ENCODE measurements at regions not wholly inside any gene's neighbourhood (a gene's known extent, or its start where the extent isn't known, plus 50 kb on each side); places are given as distances from the start of the nearest gene placed in this dataset.
"Not testable (repeated sequence)": the region's sequence is repeated elsewhere in the genome, so short reads cannot be mapped to it uniquely, and the experiment has no call there.

GRCh38 chr3:194034346-194035336, 101.3 kb upstream of the HES1 start:
- ATAC-seq = no peak
- no peak for DNase-seq
- peaks cover 18% of the 10 kb centered on the region for H3K4me1 Mint-ChIP-seq
- no peaks in the 10 kb centered on the region for H3K36me3 Mint-ChIP-seq (ENCODE audit: low read depth)
- H3K27ac Mint-ChIP-seq = peak overlapping the region; percentile 34
- peaks cover 40% of the 10 kb centered on the region for H3K27me3 Mint-ChIP-seq
- H3K4me3 Mint-ChIP-seq = no peak overlapping the region
- H3K9me3 ChIP-seq (ENCODE audit: control insufficient read depth, low read length, poor library complexity, severe bottlenecking) = no peaks in the 10 kb centered on the region

- H3K27ac Mint-ChIP-seq = peak overlapping the region; percentile 34
- no peaks in the 10 kb centered on the region for H3K9me3 ChIP-seq (ENCODE audit: control insufficient read depth, low read length, poor library complexity, severe bottlenecking)
- peaks cover 33% of the 10 kb centered on the region for H3K27me3 Mint-ChIP-seq
- no peaks in the 10 kb centered on the region for H3K36me3 Mint-ChIP-seq (ENCODE audit: low read depth)
- H3K4me1 Mint-ChIP-seq = peaks cover 15% of the 10 kb centered on the region
- ATAC-seq (no peak), DNase-seq (no peak)
- no peak overlapping the region for H3K4me3 Mint-ChIP-seq
Observed at GRCh38 chr3:194035406-194036138, 100.4 kb upstream of the HES1 start.

GRCh38 chr3:194036842-194037241, 99.1 kb upstream of the HES1 start:
- H3K27ac Mint-ChIP-seq = no peak overlapping the region
- peaks cover 38% of the 10 kb centered on the region for H3K27me3 Mint-ChIP-seq
- no peak for ATAC-seq

GRCh38 chr3:194038346-194038745, 97.6 kb upstream of the HES1 start:
- not testable (repeated sequence) for ATAC-seq; H3K9me3 ChIP-seq (ENCODE audit: control insufficient read depth, low read length, poor library complexity, severe bottlenecking); H3K36me3 Mint-ChIP-seq (ENCODE audit: low read depth); H3K4me3 Mint-ChIP-seq; H3K27ac Mint-ChIP-seq; H3K4me1 Mint-ChIP-seq; DNase-seq
- peaks cover 31% of the 10 kb centered on the region for H3K27me3 Mint-ChIP-seq

More at GRCh38 chr3:194036842-194037241, 99.1 kb upstream of the HES1 start:
- Mint-ChIP-seq H3K4me3 (no peak overlapping the region), H3K4me1 (peaks cover 15% of the 10 kb centered on the region), H3K36me3 (ENCODE audit: low read depth) (no peaks in the 10 kb centered on the region)
- no peak for DNase-seq
- H3K9me3 ChIP-seq (ENCODE audit: control insufficient read depth, low read length, poor library complexity, severe bottlenecking) = no peaks in the 10 kb centered on the region

GRCh38 chr3:194038960-194039359, 97.0 kb upstream of the HES1 start:
- peaks cover 31% of the 10 kb centered on the region for H3K27me3 Mint-ChIP-seq
- H3K36me3 Mint-ChIP-seq (ENCODE audit: low read depth) = no peaks in the 10 kb centered on the region
- DNase-seq (no peak), ATAC-seq (no peak)
- H3K4me1 Mint-ChIP-seq = peaks cover 9% of the 10 kb centered on the region
- no peaks in the 10 kb centered on the region for H3K9me3 ChIP-seq (ENCODE audit: control insufficient read depth, low read length, poor library complexity, severe bottlenecking)
- H3K4me3 Mint-ChIP-seq = no peak overlapping the region
- H3K27ac Mint-ChIP-seq = no peak overlapping the region

- Mint-ChIP-seq H3K27me3 (peaks cover 23% of the 10 kb centered on the region), H3K4me1 (peaks cover 2% of the 10 kb centered on the region), H3K4me3 (no peak overlapping the region), H3K27ac (no peak overlapping the region), H3K36me3 (ENCODE audit: low read depth) (no peaks in the 10 kb centered on the region)
- DNase-seq (no peak), ATAC-seq (no peak)
- H3K9me3 ChIP-seq (ENCODE audit: control insufficient read depth, low read length, poor library complexity, severe bottlenecking) = no peaks in the 10 kb centered on the region
Observed at GRCh38 chr3:194040516-194041273, 95.3 kb upstream of the HES1 start.

GRCh38 chr3:194042927-194043326, 93.0 kb upstream of the HES1 start:
- H3K9me3 ChIP-seq (ENCODE audit: control insufficient read depth, low read length, poor library complexity, severe bottlenecking) = no peaks in the 10 kb centered on the region
- Mint-ChIP-seq H3K4me3 (no peak overlapping the region), H3K36me3 (ENCODE audit: low read depth) (no peaks in the 10 kb centered on the region), H3K4me1 (peaks cover 5% of the 10 kb centered on the region), H3K27me3 (peaks cover 23% of the 10 kb centered on the region), H3K27ac (no peak overlapping the region)
- ATAC-seq (no peak), DNase-seq (no peak)

- H3K4me3 Mint-ChIP-seq = no peak overlapping the region
- DNase-seq (no peak), ATAC-seq (no peak)
- H3K36me3 Mint-ChIP-seq (ENCODE audit: low read depth) = no peaks in the 10 kb centered on the region
- no peak overlapping the region for H3K27ac Mint-ChIP-seq
- H3K4me1 Mint-ChIP-seq = peaks cover 5% of the 10 kb centered on the region
- peaks cover 23% of the 10 kb centered on the region for H3K27me3 Mint-ChIP-seq
- no peaks in the 10 kb centered on the region for H3K9me3 ChIP-seq (ENCODE audit: control insufficient read depth, low read length, poor library complexity, severe bottlenecking)
Observed at GRCh38 chr3:194043516-194043915, 92.4 kb upstream of the HES1 start.

GRCh38 chr3:194045289-194045688, 90.7 kb upstream of the HES1 start:
- no peak for ATAC-seq
- Mint-ChIP-seq H3K27me3 (peaks cover 16% of the 10 kb centered on the region), H3K36me3 (ENCODE audit: low read depth) (no peaks in the 10 kb centered on the region), H3K4me3 (no peak overlapping the region), H3K4me1 (peaks cover 3% of the 10 kb centered on the region), H3K27ac (no peak overlapping the region)
- no peaks in the 10 kb centered on the region for H3K9me3 ChIP-seq (ENCODE audit: control insufficient read depth, low read length, poor library complexity, severe bottlenecking)
- no peak for DNase-seq

GRCh38 chr3:194045919-194046318, 90.0 kb upstream of the HES1 start:
- Mint-ChIP-seq H3K36me3 (ENCODE audit: low read depth) (no peaks in the 10 kb centered on the region), H3K27me3 (peaks cover 13% of the 10 kb centered on the region), H3K4me3 (no peak overlapping the region), H3K4me1 (peaks cover 3% of the 10 kb centered on the region), H3K27ac (peak overlapping the region; percentile 51)
- ATAC-seq (no peak), DNase-seq (no peak)
- no peaks in the 10 kb centered on the region for H3K9me3 ChIP-seq (ENCODE audit: control insufficient read depth, low read length, poor library complexity, severe bottlenecking)

GRCh38 chr3:194046531-194046930, 89.4 kb upstream of the HES1 start:
- Mint-ChIP-seq H3K4me3 (no peak overlapping the region), H3K27me3 (peaks cover 11% of the 10 kb centered on the region), H3K36me3 (ENCODE audit: low read depth) (no peaks in the 10 kb centered on the region), H3K4me1 (peaks cover 3% of the 10 kb centered on the region), H3K27ac (peak overlapping the region; percentile 51)
- DNase-seq (no peak), ATAC-seq (no peak)
- no peaks in the 10 kb centered on the region for H3K9me3 ChIP-seq (ENCODE audit: control insufficient read depth, low read length, poor library complexity, severe bottlenecking)

- no peak for ATAC-seq
- Mint-ChIP-seq H3K4me3 (no peak overlapping the region), H3K4me1 (peaks cover 3% of the 10 kb centered on the region), H3K27ac (peak overlapping the region; percentile 51), H3K36me3 (ENCODE audit: low read depth) (no peaks in the 10 kb centered on the region), H3K27me3 (peaks cover 11% of the 10 kb centered on the region)
- no peak for DNase-seq
- H3K9me3 ChIP-seq (ENCODE audit: control insufficient read depth, low read length, poor library complexity, severe bottlenecking) = no peaks in the 10 kb centered on the region
Observed at GRCh38 chr3:194046995-194047645, 88.8 kb upstream of the HES1 start.
